GM18502 (cell line): ENCODE measurements at regions not wholly inside any gene's neighbourhood (a gene's known extent, or its start where the extent isn't known, plus 50 kb on each side); places are given as distances from the start of the nearest gene placed in this dataset.

Experiments used
- ATAC-seq: cut with Tn5 transposase; IDR thresholded peaks from one replicate; pipeline ENCODE4 v1.9.1; 2021; ENCODE audit warnings: mild to moderate bottlenecking; ENCODE audit not compliant: unreplicated experiment, poor library complexity

DNA sequence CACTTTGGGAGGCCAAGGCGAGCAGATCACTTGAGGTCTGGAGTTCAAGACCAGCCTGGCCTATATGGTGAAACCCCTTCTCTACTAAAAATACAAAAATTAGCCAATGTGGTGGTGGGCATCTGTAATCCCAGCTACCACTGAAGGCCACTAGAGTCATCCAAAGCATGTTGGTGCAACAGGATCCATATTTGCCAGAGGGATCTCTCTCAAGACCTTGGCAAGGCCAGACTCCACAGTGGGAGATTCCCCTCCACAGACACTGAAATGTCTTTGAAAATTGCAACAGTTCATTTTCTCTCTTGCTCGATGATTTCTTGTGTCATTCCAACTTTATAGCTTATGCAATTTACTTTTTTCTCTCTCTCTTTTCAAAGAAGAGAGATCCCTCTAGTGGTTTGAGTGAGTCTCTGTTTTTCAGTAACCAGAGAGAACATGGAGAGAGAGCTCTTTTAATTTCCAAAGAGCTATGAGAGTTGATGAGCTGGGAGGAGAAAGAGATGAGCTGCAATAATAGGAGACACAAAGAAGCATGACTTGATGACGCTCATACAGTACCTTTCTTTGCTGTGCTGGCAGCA, 176.8 kb upstream of the USP25 start:
- no peak for ATAC-seq

DNA sequence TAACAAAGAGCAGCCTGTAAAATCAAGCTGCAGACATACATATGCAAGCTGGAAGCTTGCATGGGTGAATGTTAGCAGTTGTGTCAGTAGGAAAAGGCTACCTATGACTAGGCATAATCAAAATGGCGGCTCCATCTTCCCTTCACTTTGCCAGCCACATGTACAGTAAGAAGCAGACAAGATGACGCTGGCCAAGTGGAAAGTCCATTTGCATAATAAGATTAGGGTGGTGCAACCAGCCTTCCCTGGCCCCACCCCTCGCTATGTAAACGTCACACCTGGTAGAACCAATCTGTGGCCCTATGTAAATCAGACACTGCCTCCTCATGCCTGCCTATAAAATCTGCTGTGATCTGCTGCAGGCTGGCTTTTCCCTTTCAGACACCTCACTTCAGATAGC, 171.9 kb upstream of the USP25 start:
- no peak for ATAC-seq

DNA sequence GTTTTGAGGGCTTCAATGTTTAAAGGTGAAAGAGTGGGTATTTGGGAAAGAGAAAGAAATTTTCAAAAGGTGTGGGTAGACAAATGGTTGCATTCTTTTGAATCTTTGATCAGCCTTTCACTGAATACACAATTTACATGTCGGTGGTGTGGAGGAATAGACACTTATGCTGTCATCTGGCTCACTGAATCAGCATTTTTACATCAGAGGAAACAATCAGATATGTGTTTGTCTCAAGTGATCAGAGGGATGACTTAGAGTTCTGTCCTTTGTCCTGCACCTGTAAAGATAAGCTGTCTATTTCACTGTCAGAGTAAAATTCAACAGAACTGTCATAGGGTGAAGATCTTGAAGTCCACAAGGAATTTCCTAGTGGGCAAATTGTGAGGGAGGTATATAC, 170.9 kb upstream of the USP25 start:
- no peak for ATAC-seq

DNA sequence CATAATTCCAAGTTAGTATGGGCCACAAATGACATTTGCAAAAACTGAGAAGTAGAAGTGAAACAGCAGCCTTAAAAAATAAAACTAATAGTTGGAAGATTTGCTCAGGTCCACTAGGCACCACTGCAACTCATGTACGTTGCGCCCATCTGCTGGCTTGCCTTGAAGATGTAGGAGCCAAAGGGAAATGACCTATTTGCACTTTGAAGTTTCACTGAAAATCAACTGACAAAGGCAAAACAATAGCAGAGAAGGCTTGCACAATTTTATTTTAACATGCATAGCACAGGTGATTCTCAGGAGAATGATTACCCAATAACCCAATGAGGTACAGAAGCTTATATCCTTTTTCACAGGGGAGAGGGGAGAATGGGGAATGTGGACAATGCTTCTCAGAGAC, 170.1 kb upstream of the USP25 start:
- ATAC-seq: no peak

DNA sequence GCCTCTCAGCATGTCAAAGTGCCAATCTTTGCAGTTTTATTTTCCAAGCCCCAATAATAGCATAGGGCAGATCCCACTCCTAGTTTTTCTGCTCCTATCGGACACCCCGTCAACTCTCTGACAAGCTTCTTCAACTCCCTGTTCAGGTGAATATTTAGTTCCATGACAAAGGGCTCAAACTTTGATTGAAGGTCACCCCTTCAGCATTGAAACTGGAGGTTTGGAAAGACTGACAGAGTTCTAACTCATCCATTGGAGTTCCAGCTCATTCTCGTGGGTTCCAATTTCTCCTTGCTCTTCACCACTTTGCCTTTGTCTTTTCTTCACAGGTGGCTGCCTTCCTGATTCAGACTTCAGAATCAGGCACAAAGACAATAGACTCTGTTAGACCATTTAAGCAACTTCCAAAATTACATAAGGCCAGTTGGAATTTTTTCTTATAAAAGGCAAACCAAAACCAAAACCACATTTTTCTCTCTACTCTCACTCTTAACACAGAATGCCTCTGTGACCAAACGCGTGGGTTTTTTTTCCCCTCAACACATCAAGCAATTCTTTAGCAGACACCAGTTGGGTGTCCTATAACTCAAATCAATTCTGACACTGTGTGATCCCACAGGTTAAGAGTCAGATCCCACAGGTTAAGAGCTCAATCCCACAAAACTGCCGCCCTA, 169.3 kb upstream of the USP25 start:
- no peak for ATAC-seq

DNA sequence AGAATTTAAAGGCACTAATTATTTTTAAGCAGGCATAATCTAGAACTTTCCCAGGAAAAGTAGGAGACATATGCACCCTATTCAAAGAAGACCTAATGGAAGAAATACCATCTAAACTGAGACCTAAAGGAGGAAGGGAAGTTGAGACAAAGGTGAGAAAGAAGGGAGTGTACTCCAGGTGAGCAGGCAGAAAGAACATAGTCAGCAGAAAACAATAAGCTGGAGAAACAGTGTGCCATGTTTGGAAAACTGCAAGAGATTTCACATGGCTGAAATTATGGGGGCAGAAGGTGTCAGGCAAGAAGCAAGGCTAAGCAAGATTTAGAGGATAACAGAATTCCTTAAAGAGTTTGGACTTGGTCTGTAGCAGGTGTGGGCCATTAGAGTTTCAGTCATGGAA, 167.0 kb upstream of the USP25 start:
- no peak for ATAC-seq

DNA sequence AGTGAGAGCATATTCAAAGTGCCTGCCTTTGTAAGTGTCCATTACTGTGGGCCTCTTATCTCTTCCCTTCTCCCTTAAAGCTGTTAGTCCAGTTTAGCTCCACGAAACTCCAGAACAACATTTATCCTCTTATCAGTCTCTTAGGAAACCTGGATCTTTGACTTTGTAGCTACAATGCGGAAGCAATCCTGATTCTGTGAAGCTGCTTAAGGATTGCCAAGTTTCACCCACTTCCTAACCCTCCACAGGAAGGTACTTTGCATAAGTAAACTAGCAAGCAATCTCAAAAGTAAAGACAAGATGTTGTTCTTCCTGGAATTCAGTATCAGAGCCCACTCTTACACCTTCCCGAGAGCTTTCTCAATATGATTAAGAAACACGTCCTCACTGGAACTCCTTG, 164.9 kb upstream of the USP25 start:
- ATAC-seq: no peak

DNA sequence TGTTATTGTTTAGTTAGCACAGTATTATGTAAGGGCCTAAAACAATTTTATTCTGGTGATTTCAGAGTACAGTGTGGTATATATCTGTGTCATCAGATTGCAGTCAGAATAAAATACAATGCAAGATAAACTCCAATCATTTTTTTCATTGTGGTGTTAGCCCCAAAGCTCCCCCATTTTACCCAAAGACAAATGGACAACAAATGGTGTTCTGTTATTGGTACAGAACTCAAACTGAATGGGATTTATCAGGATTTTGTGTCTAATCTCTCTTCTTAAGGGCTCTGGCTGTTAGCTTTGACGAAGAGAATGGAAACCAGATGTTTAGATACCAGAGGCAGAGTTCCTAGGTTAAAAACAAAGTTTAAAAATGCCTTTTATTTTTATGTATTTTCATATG, 163.1 kb upstream of the USP25 start:
- ATAC-seq: no peak

DNA sequence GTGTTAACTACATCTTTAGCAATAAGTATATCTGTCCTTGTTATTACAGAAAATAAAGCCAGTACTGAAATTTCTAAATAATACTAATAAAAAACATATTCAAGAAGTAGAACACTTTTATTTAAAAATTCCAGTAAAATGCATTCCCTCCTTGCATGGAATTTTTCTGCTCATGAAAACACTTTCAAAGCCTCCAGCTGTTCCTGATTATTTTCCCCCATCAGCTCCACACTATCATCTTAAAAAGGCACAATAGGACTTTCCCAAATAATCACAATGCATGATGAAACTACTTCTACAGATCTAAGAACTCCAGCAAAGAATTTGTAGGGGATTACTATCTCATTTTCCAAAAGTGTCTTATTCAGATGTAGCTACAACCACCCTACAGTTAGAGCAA, 162.6 kb upstream of the USP25 start:
- no peak for ATAC-seq

DNA sequence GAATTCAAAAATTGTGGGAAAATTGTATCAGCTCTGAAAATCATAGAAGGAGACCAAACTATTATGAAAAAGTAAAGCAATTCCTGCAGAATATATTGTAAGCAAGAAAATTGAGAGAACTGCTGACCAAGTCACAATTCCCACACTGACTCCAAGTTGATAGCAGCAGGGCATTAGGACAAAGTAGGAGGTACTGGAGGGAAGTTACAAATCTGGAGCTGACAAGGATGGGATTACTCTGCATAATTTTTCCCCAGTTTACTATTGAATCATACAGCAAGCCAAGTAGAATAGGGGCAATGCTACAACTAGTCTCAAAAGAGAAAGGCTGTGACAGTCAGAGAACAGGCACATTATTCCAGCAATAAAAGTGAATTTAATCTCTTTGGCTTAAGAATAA, 161.3 kb upstream of the USP25 start:
- no peak for ATAC-seq

DNA sequence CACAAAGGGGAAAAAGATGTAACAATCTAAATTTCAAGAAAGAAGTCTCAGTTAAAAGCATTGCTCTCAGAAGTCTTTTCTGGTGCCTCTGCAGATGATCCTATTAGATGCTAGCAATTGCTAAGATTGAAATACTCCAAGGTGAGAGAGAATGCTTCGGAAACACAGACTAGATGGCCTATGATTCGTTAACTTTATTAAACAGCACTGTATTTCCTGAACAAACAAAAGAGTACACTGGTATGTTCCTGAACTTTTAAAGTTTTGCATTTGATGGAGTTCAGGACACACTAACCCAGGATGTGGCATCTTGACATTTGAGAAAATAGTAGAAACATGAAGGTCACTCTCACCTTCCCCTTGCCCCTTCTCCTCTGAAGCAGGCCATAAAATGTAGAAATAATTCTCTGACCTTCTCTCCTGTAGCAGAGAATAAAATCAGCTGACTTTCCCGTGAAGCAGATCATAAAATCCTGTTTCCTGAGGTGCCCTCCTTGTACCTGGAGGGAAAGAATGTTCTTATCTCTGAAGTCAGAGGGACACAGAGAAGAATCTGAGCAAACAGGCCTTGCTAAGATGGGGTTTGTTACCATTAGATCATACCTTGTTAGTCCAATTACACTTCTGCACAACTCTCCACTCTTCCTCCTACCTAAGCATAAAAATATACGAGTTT, 142.9 kb upstream of the USP25 start:
- no peak for ATAC-seq

DNA sequence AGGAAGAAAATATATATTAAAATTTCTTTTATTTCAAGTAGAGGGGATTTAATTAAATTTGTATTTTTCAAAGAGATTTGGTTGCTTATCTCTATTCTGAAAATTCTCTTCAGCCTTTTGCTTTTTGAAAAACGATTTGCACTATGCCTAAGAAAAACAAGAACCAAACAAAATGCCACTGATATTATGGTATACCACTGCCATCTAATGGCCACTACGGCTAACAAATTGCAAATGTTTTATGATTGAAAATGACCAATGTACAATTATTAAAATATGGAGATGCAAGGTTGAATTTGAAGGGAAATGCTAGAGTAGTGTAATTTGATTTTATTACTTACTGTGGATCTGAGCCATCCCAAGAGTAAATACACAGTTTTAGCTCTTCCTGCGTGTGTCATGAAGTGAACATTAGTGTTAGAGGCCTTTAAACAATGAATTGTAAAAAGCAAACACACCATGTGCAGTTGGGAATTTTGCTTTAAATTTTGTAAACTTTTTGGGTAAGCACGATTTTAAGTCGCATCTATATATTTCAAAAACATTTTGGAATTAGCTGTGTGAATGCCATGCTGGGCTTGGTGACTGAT, 137.4 kb upstream of the USP25 start:
- ATAC-seq: no peak

DNA sequence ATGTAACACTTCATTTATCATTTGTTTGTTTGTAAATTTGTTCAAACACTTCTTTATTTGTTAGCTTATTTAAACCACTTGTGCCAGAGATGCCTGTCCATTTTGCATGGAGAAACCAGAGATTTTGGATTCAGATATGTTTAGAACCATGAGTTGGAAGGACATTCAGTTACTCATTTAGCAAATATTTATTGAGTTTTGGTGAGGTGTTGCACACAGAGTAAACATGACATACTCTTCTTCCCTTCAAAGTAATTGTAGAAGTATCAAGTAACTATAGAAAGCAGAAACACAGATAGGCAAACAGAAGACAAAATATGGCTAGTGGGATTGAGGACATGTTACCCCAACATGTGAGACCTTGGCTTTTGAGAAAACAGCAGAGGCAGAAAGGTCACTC, 136.8 kb upstream of the USP25 start:
- no peak for ATAC-seq

DNA sequence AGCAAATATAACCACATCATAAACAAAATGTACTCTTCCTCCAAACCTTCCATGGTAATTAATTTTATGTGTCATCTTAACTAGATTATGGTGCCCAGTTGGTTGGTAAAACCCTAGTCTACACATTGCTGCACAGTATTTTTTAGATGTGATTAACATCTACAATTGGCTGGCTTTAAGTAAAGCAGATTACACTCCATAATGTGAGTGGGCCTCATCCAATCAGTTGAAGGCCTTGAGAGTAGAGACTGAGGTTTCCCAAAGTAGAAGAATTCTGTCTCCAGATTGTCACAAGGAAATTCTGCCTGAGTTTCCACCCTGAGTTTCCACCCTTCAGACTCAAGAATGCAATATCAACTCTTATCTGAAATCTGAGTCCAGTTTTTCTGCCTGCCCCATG, 128.4 kb upstream of the USP25 start:
- ATAC-seq: no peak

DNA sequence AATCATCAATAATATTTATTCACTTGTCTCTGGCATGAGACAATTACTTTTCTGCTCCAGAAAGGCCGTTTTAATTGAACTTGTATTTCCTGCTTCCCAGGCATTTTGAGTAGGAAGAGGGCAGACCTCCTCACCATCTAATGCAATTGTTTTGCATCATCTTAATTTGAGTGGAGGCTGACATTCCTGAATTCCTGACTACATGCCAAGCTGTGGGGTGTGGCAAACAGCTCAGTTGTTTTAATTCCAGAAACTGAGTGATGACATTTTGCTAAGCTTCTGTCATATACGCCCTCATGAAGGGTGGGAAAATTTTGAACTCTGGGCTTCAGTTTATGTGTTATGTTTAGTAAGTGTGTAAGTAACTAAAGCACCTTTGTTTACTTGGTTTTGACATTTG, 125.4 kb upstream of the USP25 start:
- no peak for ATAC-seq

DNA sequence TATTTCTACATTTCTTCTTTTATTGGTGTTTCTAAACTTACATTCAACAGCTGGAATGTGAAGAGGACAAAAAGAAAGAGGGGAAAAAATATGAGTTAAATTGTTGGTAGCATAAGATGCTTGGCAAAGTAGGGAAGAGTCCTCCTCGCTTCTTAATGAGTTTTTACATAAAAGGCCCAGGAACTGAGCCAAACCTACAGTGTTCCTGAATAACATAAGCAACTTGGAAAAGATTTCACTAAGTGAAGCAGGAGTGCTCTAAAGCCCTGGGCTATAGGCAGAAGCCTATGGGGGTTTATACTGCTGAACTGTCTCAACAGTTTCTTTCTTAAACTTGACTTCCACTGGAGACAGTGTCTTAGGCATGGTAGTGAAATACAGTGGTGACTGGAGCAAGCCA, 115.0 kb upstream of the USP25 start:
- no peak for ATAC-seq

DNA sequence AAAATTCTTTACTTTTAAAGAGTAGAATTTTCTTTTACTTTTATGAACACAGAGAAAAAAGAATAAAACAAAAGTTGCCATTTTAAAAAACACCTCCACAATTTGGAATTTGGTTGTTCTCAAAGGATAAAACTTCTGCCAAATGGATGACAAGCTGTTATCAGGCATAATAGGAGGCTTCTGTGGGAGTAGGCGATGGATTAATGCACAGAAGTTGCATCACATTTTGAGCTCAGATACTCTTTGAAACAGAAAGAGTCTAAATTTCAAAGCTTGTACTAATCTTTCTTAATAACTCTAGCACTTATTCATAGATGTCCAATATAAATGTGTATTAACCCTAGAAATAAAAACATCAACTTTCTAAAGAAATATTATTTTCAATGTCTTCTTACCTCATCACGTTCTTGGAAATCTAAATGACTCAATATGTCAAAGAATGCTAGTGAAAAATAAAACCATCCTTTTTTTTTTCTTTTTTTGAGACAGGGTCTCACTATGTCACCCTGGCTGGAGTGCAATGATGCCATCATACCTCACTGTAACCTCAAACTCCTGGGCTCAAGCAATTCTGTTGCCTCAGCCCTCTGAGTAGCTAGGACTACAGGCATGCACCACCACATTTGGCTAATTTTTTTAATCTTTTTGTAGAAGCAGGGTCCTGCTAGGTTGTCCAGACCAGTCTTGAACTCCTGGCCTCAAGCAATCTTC, 112.8 kb upstream of the USP25 start:
- ATAC-seq: no peak

DNA sequence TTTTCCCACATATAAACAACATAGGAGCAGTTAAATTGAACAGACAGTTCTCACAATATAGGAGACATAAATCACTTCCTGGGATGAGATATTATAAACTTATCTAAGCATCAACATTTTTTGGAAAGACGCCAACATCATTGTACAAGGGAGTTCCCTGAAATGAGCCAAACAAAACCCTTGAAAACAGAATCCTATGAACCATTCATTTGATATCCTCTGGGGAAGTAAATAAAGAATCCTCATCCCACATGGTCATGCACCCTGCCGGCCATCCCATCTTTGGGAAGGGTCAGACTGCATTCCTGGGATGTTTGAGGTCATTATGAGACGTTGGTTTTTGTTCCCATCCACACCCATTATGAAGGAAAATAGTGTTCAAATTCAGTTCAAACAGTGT, 111.8 kb upstream of the USP25 start:
- no peak for ATAC-seq

DNA sequence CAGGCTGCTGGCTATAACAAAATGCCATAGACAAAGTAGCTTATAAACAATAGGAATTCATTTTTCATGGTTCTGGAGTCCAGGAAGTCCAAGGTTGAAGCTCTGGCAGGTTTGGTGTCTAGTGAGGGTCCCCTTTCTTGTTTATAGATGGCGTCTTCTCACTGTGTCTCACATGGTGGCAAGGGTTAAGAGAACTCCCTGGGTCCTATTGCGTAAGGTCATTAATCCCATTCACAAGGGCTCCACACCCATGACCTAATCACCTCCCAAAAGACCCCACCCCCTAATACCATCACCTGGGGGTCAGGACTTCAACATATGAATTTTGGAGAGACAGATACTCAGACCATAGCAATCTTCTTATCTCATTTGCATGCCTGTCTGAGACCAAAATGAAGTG, 108.9 kb upstream of the USP25 start:
- no peak for ATAC-seq

DNA sequence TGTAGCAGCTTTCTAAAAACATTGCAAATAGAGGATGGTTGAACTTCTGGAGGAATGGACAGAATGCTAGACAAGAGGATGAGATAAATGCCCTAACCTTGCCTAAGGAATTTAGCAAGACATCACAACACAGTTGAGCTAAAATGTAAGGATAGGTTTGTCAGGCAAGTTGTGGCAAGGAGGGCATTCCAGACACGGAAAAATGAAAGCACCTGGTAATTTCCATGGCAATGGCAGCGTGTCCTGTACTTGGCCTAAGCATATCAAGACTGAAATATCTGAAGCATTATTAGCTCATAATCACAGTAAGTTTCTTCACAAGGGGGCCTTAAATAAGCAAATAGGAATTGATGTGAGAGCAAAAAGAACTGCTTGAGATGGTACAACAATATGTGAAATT, 105.1 kb upstream of the USP25 start:
- ATAC-seq: no peak

DNA sequence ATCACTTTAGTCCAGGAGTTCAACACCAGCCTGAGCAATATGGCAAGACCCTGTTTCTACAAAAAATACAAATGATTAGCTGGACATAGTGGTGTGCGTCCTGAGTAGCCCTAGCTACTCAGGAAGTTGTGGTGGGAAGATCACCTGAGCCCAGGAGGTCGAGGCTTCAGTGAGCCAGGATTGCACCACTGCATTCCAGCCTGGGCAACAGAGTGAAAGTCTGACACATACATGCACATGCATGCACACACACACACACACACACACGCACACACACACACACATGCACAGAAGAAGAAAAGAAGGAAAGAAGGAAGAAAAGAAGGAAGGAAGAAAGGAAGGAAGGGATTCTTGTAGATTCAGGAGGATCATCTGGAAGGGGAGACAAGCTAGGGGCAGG, 104.4 kb upstream of the USP25 start:
- no peak for ATAC-seq
